Erythroblast (primary cell): ENCODE measurements at regions not wholly inside any gene's neighbourhood (a gene's known extent, or its start where the extent isn't known, plus 50 kb on each side); places are given as distances from the start of the nearest gene placed in this dataset.
"Not testable (repeated sequence)": the region's sequence is repeated elsewhere in the genome, so short reads cannot be mapped to it uniquely, and the experiment has no call there.

Source experiments
- DNase-seq, 2 experiments: peaks; one replicate each; lab custom pipeline; 2025; lab: John Stamatoyannopoulos, UW
- GATA1 ChIP-seq: IDR thresholded peaks from 2 replicates; pipeline ENCODE4 v1.6.1; 2011; ENCODE audit warnings: low read depth, mild to moderate bottlenecking, control low read depth, low read length, moderate library complexity
- POLR2A ChIP-seq: IDR thresholded peaks from 2 replicates; pipeline ENCODE4 v1.6.1; 2011; ENCODE audit warnings: mild to moderate bottlenecking, low read length

DNA sequence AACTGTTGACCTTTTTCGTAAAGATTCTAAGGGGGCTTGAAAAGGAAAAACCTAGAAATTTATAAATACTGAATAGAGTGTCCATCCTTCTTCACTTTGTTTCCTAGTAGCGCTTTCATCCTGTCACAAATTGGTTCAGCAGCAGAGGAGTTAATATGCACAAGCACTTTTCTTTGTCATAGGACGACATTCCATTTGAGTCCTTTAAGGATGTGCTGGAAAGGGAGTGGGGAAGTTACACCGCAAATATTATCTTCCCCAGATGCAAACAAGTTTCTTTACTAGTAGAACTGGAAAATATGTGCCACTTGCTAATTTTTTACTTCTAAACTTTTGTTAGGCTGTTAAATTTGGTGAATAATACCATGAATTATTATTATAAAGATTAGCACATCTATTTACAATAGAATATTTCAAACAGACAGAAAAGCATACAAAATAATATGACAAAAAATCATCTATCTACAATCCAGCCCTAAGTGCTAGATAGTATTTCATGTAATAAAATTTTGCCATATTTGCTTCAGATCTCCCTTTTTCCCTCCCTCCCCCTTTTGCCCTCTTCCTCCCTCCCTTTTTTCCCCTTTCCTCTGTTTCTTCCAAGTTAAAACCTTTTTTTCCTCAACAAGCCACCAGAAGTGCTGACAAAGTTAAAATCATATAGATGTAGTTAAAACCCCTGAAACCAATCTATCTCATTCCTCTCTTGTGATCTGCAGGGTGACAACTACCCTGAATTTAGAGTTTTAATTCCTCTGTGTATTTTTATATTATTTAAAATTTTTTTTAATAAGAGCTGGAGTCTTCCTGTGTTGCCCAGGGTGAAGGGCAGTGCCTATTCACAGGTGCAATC is 50.5 kb upstream of the MAP4K3 start:
- DNase-seq: no peak
- TF ChIP-seq POLR2A: no peak
- TF ChIP-seq GATA1: no peak

DNA sequence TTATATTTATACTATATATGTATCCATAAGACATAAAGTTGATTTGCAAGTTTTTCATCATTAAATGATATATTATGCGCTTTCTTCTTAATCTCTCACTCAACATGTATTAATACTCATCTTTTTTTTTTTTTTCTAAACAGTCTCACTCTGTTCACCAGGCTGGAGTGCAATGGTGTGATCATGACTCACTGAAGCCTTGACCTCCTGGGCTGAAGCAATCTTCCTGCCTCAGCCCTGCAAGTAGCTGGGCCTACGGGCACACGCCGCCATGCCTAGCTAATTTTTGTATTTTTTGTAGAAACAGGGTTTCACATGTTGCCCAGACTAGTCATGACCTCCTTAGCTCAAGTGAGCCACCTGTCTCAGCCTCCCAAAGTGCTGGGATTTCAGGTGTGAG is 51.4 kb upstream of the MAP4K3 start:
- TF ChIP-seq GATA1 (no peak), POLR2A (no peak)
- DNase-seq: no peak

DNA sequence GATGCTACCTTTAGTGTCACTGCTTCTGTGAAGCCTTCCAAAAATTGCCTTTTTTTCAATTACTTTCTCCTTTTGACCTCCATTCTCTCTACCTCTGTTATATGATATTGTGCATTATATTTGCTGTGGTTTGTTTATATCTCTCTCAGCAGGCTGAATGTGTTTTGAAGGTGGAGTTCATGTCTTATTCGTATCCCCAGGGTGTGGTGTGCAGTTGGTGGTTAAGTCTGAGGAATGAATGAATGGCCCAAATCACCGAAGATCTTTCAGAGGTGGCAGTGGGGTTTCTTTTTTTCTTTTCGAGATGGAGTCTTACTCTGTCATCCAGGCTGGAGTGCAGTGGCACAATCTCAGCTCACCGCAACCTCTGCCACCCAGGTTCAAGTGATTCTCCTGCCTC is 53.5 kb upstream of the MAP4K3 start:
- TF ChIP-seq GATA1 (no peak), POLR2A (no peak)
- no peak for DNase-seq

DNA sequence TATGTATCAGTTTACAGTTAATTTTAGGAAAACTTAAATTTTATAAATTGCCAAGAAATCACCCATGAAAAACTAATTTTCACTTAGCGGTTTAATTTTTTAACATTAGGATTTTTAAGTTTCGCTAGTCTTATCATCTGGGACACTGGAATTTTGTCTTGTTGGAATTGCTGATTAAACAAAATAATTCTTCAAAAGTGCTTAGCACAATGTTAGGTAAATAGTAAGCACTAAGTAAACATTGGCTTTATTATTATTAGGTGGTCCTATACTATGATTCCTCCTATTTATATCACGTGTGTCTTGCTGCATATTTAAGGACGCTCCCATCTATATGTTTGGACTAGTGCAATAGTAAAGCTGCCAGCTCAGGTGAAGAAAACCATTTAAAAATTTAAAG is 54.6 kb upstream of the MAP4K3 start:
- TF ChIP-seq GATA1 (no peak), POLR2A (no peak)
- no peak for DNase-seq

DNA sequence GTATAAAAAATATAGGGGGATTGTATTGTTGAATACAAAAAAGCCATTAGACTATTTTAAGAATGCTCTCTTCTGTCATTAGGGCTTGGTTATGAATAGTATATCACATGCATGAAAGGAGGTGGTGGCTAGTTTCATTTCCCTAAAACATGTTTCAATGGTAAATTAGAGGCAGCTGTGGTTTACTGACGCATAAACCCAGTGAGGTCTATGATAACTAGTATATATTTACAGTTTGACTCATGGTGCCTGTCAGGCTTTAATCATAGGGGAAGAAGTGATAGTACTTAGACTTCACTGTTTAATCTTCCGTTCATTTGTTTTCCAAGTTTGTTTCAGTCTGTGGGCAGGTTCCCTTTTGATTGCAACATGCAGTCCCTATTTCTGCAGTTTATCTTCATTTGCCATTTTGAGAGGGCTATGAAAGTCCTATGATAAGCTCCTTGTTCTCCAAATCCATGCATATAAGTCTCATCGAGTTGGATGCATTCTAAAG is 55.1 kb upstream of the MAP4K3 start:
- peak in 1 of 2 experiments; percentile 5 for DNase-seq
- TF ChIP-seq POLR2A (no peak), GATA1 (no peak)

DNA sequence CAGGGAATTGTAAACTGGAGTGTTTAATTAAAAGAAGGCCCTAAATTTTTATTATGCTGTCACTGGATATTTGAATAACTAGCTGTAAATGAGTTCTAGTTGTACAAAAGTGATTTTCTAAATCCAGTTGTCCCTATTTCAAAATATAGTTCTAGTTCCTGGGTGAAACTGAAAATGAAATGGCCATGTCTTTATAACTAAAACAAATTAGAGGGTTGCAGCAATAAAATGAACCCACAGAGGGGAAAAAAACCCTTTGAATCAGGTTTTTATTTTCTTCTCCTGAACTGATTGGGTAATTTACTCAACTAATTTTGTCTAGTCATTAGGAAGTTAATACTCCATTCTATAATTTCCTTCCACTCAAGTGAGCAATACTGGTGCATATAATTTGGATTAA is 55.6 kb upstream of the MAP4K3 start:
- no peak for DNase-seq
- TF ChIP-seq POLR2A (no peak), GATA1 (no peak)

DNA sequence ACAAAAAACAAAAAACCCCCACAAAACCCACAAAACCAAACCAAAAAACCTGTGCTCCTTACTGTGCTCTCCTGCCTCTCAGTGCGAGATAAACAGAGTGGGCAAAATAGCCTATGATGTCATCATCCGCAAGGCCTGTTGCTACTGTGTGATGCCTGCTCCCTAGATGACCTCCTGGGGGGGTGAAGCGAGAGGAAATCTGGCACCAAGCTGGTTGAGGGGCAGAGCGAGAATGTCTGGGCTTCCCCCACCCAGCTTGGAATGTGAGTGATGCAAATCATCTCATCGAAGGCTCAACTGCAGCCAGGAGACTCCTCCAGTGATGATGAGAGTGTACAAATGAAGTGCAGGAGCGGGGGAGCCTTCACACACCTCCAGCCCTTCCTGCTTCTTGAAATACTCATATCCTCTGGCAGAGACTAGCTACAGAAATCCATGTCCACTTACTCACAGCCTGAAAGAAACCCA is 57.7 kb upstream of the MAP4K3 start:
- TF ChIP-seq GATA1: no peak
- TF ChIP-seq POLR2A: no peak
- peak in 1 of 2 experiments; percentile 11 for DNase-seq

DNA sequence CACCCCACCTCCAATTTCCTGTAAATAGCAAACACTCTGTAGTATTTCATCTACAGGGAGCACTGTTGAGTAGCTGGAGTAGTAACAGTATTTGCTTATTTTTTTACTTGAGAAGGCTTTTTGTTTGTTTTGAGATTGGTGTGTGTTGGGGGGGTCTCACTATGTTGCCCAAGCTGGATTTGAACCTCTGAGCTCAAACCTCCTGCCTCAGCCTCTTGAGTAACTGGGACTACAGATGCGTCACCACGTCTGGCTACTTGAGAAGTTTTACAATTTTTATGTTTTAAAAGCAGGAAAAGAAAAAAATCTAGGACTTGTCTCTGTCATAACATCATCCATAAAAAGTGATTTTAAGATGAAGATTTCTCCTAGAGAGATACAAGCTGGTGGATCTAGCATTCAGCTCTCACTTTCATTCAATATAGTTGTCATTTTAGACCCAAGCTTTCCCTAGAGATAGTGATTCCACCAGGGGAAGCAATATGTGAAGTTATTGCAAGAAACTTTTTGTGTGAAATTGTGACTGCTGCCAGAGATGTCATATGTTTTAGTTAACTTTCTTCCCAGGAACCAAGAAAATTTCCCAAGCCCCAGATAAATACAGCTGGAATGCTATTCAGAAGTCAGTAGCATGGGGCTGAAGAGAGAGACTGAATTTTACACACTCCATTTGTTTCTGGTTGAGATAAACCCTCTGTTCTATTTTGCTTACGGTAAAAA is 60.2 kb upstream of the MAP4K3 start:
- TF ChIP-seq GATA1 (no peak), POLR2A (no peak)
- no peak for DNase-seq

DNA sequence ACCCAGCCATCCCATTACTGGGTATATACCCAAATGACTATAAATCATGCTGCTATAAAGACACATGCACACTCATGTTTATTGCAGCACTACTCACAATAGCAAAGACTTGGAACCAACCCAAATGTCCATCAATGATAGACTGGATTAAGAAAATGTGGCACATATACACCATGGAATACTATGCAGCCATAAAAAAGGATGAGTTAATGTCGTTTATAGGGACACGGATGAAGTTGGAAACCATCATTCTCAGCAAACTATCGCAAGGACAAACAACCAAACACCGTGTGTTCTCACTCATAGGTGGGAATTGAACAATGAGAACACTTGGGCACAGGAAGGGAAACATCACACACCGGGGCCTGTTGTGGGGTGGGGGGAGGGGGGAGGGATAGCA is 61.1 kb upstream of the MAP4K3 start:
- not testable (repeated sequence) for DNase-seq

DNA sequence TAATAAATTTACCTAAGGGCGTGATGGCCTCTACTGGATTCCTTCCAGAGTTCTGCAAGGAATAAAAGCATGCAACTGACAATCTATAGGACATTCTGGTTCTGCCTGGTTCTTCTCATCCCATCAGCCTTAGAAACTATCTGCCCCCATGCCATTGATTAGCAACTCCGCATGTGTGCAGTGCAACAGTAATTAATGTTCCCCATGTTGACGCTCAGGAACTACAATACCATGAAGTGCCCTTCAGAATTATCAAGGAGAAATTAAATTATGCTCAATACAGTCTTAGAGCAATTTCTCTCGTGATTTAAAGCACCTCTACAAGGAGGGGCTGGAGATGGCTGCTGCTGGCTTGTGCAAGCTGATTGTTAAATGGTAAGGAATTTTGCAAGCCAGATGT is 61.7 kb upstream of the MAP4K3 start:
- TF ChIP-seq GATA1: no peak
- TF ChIP-seq POLR2A: no peak
- DNase-seq: no peak

DNA sequence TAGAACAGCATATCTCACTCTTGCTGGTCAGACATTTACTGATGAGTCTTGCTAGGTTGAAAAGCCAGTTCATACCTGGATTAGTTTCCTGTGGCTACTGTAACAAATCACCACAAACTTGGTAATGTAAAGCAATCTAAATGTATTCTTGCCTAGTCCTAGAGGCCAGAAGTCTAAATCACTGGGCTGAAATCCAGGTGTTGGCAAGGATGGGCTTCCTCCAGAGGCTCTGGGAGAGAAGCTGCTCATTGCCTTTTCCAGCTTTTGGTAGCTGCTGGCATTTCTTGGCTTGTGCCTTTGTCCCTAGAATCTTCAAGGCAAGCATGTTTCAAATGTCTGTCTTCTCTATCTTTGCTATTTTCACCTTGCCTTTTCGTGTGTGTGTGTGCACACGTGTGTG is 62.3 kb upstream of the MAP4K3 start:
- no peak for DNase-seq
- TF ChIP-seq GATA1 (no peak), POLR2A (no peak)

DNA sequence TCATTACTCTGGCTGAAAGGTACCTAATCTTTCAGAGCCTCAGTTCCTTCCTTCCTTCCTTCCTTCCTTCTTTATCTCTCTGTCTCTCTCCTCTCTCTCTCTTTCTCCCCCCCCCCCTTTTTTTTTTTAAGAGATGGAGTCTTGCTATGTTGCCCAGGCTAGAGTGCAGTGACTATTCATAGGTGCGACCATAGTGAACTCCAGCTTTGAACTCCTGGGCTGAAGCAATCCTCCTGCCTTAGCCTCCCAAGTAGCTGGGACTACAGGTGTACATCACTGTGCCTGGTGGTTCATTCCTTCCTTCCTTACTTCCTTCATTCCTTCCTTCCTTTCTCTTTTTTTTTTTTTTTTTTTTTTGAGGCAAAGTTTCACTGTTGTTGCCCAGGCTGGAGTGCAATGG is 64.3 kb upstream of the MAP4K3 start:
- TF ChIP-seq GATA1 (no peak), POLR2A (no peak)
- DNase-seq: no peak

DNA sequence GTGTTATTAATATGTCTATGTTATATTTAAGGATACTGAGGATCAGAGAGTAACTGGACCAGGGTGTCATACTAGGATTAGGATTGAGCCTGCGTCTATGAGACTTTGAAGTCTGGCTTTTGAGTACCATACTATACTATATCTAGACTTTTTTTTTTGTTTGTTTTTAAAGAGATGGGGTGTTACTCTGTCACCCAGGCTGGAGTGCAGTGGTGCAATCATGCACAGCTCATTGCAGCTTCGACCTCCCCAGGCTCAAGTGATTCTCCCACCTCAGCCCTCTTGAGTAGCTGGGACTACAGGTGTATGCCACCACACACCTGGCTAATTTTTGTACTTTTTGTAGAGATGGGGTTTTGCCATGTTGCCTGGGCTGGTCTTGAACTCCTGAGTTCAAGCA is 66.2 kb upstream of the MAP4K3 start:
- no peak for DNase-seq
- no peak for TF ChIP-seq POLR2A
- TF ChIP-seq GATA1: no peak

DNA sequence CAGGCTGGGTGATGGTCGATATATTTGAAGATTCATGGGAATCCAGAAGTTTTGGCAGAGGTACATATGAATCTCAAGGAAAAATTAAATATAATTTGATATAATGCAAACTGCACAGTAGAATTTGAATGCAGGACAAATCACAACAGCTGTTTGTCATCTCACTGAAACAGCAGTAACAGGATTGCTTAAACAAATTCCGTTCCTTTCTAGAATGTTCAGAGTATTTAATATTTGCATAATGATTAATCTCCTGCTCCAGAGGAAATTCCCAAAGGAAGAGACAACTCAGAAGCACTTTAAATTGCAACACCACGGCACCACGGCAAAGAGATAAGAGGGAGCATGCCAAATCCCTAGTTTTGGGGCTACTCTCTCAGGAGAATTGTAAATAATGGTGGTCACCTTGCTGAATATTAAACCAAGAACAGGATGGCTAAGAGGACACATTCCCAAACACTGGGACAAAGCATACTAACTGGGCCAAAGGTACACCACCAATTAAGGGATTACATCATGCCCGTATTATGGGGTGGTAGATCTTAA is 67.8 kb upstream of the MAP4K3 start:
- no peak for DNase-seq
- no peak for TF ChIP-seq GATA1
- TF ChIP-seq POLR2A: no peak
